Mesendoderm (in vitro differentiated cells): ENCODE measurements at regions not wholly inside any gene's neighbourhood (a gene's known extent, or its start where the extent isn't known, plus 50 kb on each side); places are given as distances from the start of the nearest gene placed in this dataset.

Source experiments
- DNase-seq: peaks from one replicate; pipeline ENCODE4 v3.0.0; 2013
- H2AK5ac ChIP-seq: 2 replicates; pipeline ENCODE4 v1.6.1; 2013; ENCODE audit warnings: low read length, inconsistent platforms
- H2BK120ac ChIP-seq: 2 replicates; pipeline ENCODE4 v1.6.1; 2013; ENCODE audit warnings: low read depth, mild to moderate bottlenecking, low read length, moderate library complexity, mixed read lengths
- H2BK15ac ChIP-seq: replicated peaks from 2 replicates; pipeline ENCODE4 v1.6.1; 2013; ENCODE audit warnings: low read depth, mild to moderate bottlenecking, moderate library complexity
- H2BK5ac ChIP-seq: 2 replicates; pipeline ENCODE4 v1.6.1; 2013; ENCODE audit warnings: low read length, inconsistent platforms
- H3K18ac ChIP-seq: 2 replicates; pipeline ENCODE4 v1.6.1; 2013; ENCODE audit warnings: mild to moderate bottlenecking, low read length, mixed read lengths
- H3K23ac ChIP-seq: one replicate; pipeline ENCODE4 v1.6.1; 2013; ENCODE audit warnings: low read length
- H3K27ac ChIP-seq: 2 replicates; pipeline ENCODE4 v1.5.1; 2013; ENCODE audit warnings: low read depth, mild to moderate bottlenecking, inconsistent platforms, low read length, moderate library complexity
- H3K27me3 ChIP-seq: 2 replicates; pipeline ENCODE4 v1.6.1; 2013; ENCODE audit warnings: low read length, control low read depth, mild to moderate bottlenecking, inconsistent platforms; ENCODE audit not compliant: insufficient read depth, poor library complexity
- H3K36me3 ChIP-seq: 2 replicates; pipeline ENCODE4 v1.6.1; 2013; ENCODE audit warnings: low read length, inconsistent platforms; ENCODE audit not compliant: control insufficient read depth, insufficient read depth
- H3K4ac ChIP-seq: one replicate; pipeline ENCODE4 v1.6.1; 2013; ENCODE audit warnings: low read depth, mild to moderate bottlenecking, low read length, moderate library complexity
- H3K4me1 ChIP-seq: 2 replicates; pipeline ENCODE4 v1.6.1; 2013; ENCODE audit warnings: low read depth, low read length, inconsistent platforms; ENCODE audit not compliant: control insufficient read depth
- H3K4me2 ChIP-seq: 2 replicates; pipeline ENCODE4 v1.6.1; 2013; ENCODE audit warnings: low read length
- H3K4me3 ChIP-seq: 2 replicates; pipeline ENCODE4 v1.5.1; 2013; ENCODE audit warnings: mild to moderate bottlenecking, low read length
- H3K56ac ChIP-seq: one replicate; pipeline ENCODE4 v1.6.1; 2013; ENCODE audit warnings: low read length
- H3K79me1 ChIP-seq: 2 replicates; pipeline ENCODE4 v1.6.1; 2013; ENCODE audit warnings: low read length, inconsistent platforms
- H3K79me2 ChIP-seq: 2 replicates; pipeline ENCODE4 v1.6.1; 2013; ENCODE audit warnings: mild to moderate bottlenecking, low read length; ENCODE audit not compliant: control insufficient read depth, insufficient read depth
- H3K9ac ChIP-seq: 2 replicates; pipeline ENCODE4 v1.6.1; 2013; ENCODE audit warnings: low read length, inconsistent platforms
- H4K5ac ChIP-seq: one replicate; pipeline ENCODE4 v1.6.1; 2013; ENCODE audit warnings: low read length
- H4K8ac ChIP-seq: one replicate; pipeline ENCODE4 v1.6.1; 2013; ENCODE audit warnings: low read depth, mild to moderate bottlenecking, control low read depth, low read length, moderate library complexity
- WGBS: extraction: QIAGEN DNeasy Blood & Tissue Kit; methylation state at CpG from one replicate; pipeline ENCODE4 v1.1.7; 2013; ENCODE audit warnings: low lambda C conversion rate, missing lambda C conversion rate; ENCODE audit not compliant: insufficient coverage; ENCODE audit errors: extremely low coverage; 5-methylcytosine and 5-hydroxymethylcytosine counted together

GRCh38 chr18:61273533-61273932 is 59.7 kb upstream of the CDH20 start:
- H3K9ac ChIP-seq = no peak overlapping the region
- no peak overlapping the region for H2AK5ac ChIP-seq
- H3K18ac ChIP-seq = no peak overlapping the region
- no peak overlapping the region for H3K23ac ChIP-seq
- DNase-seq = no peak
- H3K4me1 ChIP-seq = no peaks in the 10 kb centered on the region
- H3K79me1 ChIP-seq = no peaks in the 10 kb centered on the region
- no peak overlapping the region for H2BK15ac ChIP-seq
- no peak overlapping the region for H3K4me2 ChIP-seq
- no peaks in the 10 kb centered on the region for H3K27me3 ChIP-seq
- H3K4me3 ChIP-seq = no peak overlapping the region
- no CpG with 5 or more reads among the region's 3 CpGs for WGBS
- H3K27ac ChIP-seq = no peak overlapping the region
- H4K8ac ChIP-seq = no peak overlapping the region
- no peak overlapping the region for H3K56ac ChIP-seq
- no peak overlapping the region for H4K5ac ChIP-seq
- no peaks in the 10 kb centered on the region for H3K79me2 ChIP-seq
- no peak overlapping the region for H2BK120ac ChIP-seq
- H3K36me3 ChIP-seq = no peaks in the 10 kb centered on the region
- H3K4ac ChIP-seq = no peak overlapping the region
- no peak overlapping the region for H2BK5ac ChIP-seq

- H3K79me1 ChIP-seq = no peaks in the 10 kb centered on the region
Observed at GRCh38 chr18:61274416-61274960, 58.7 kb upstream of the CDH20 start.

GRCh38 chr18:61277808-61278207 is 55.4 kb upstream of the CDH20 start:
- H2BK5ac ChIP-seq = no peak overlapping the region
- no peak overlapping the region for H3K27ac ChIP-seq
- H3K56ac ChIP-seq = no peak overlapping the region
- H3K27me3 ChIP-seq = no peaks in the 10 kb centered on the region
- H3K9ac ChIP-seq = no peak overlapping the region
- H2BK120ac ChIP-seq = no peak overlapping the region
- no peak overlapping the region for H3K18ac ChIP-seq
- no peak overlapping the region for H4K8ac ChIP-seq
- no peaks in the 10 kb centered on the region for H3K79me2 ChIP-seq
- no peak overlapping the region for H2AK5ac ChIP-seq
- no peaks in the 10 kb centered on the region for H3K4me1 ChIP-seq
- no peak for DNase-seq
- no peaks in the 10 kb centered on the region for H3K79me1 ChIP-seq
- no peak overlapping the region for H2BK15ac ChIP-seq
- no peaks in the 10 kb centered on the region for H3K36me3 ChIP-seq
- no peak overlapping the region for H3K4me3 ChIP-seq
- no peak overlapping the region for H3K4me2 ChIP-seq
- no peak overlapping the region for H3K4ac ChIP-seq
- H4K5ac ChIP-seq = no peak overlapping the region
- H3K23ac ChIP-seq = no peak overlapping the region

More at GRCh38 chr18:61274416-61274960, 58.7 kb upstream of the CDH20 start:
- Histone ChIP-seq H3K27ac (no peak overlapping the region), H3K4me2 (no peak overlapping the region), H3K4me1 (no peaks in the 10 kb centered on the region), H3K36me3 (no peaks in the 10 kb centered on the region), H3K27me3 (no peaks in the 10 kb centered on the region), H2BK120ac (no peak overlapping the region), H2AK5ac (no peak overlapping the region), H2BK5ac (no peak overlapping the region), H2BK15ac (no peak overlapping the region), H3K4me3 (no peak overlapping the region), H3K56ac (no peak overlapping the region), H3K4ac (no peak overlapping the region), H3K18ac (no peak overlapping the region), H4K8ac (no peak overlapping the region), H3K23ac (no peak overlapping the region), H3K9ac (no peak overlapping the region), H4K5ac (no peak overlapping the region), H3K79me2 (no peaks in the 10 kb centered on the region)
- DNase-seq = peak; percentile 63

GRCh38 chr18:61281431-61281830 is 51.8 kb upstream of the CDH20 start:
- no CpG with 5 or more reads among the region's 1 CpG for WGBS
- Histone ChIP-seq H3K79me1 (no peaks in the 10 kb centered on the region), H3K79me2 (no peaks in the 10 kb centered on the region)

GRCh38 chr18:61282926-61283325 is 50.3 kb upstream of the CDH20 start:
- H3K56ac ChIP-seq = no peak overlapping the region
- no peak overlapping the region for H2BK120ac ChIP-seq
- H4K8ac ChIP-seq = no peak overlapping the region
- H3K27ac ChIP-seq = no peak overlapping the region
- no peaks in the 10 kb centered on the region for H3K79me1 ChIP-seq
- no peaks in the 10 kb centered on the region for H3K4me1 ChIP-seq
- H4K5ac ChIP-seq = no peak overlapping the region
- no peak overlapping the region for H3K23ac ChIP-seq
- H2AK5ac ChIP-seq = no peak overlapping the region
- WGBS = no CpG with 5 or more reads among the region's 2 CpGs
- H3K9ac ChIP-seq = no peak overlapping the region
- H3K18ac ChIP-seq = no peak overlapping the region
- H3K79me2 ChIP-seq = no peaks in the 10 kb centered on the region
- H2BK15ac ChIP-seq = no peak overlapping the region
- H3K4me2 ChIP-seq = no peak overlapping the region
- DNase-seq = no peak
- H2BK5ac ChIP-seq = no peak overlapping the region
- no peaks in the 10 kb centered on the region for H3K27me3 ChIP-seq
- H3K4me3 ChIP-seq = no peak overlapping the region
- no peaks in the 10 kb centered on the region for H3K36me3 ChIP-seq
- H3K4ac ChIP-seq = no peak overlapping the region

More at GRCh38 chr18:61281431-61281830, 51.8 kb upstream of the CDH20 start:
- no peak overlapping the region for H2BK120ac ChIP-seq
- H3K23ac ChIP-seq = no peak overlapping the region
- DNase-seq = no peak
- H3K4me2 ChIP-seq = no peak overlapping the region
- H2AK5ac ChIP-seq = no peak overlapping the region
- no peaks in the 10 kb centered on the region for H3K36me3 ChIP-seq
- no peaks in the 10 kb centered on the region for H3K4me1 ChIP-seq
- H2BK5ac ChIP-seq = no peak overlapping the region
- H4K5ac ChIP-seq = no peak overlapping the region
- H3K27ac ChIP-seq = no peak overlapping the region
- no peak overlapping the region for H4K8ac ChIP-seq
- no peak overlapping the region for H3K4me3 ChIP-seq
- H2BK15ac ChIP-seq = no peak overlapping the region
- H3K9ac ChIP-seq = no peak overlapping the region
- H3K4ac ChIP-seq = no peak overlapping the region
- H3K18ac ChIP-seq = no peak overlapping the region
- no peak overlapping the region for H3K56ac ChIP-seq
- H3K27me3 ChIP-seq = no peaks in the 10 kb centered on the region
